ENCODE measurements at regions not wholly inside any gene's neighbourhood (a gene's known extent, or its start where the extent isn't known, plus 50 kb on each side); places are given as distances from the start of the nearest gene placed in this dataset.
"Not testable (repeated sequence)": the region's sequence is repeated elsewhere in the genome, so short reads cannot be mapped to it uniquely, and the experiment has no call there.

- Histone ChIP-seq H3K27me3 (ENCODE audit: control insufficient read depth in 2 of 2, insufficient read depth in 1 of 2, low read length in 1 of 2) (peaks cover 0 to 9% of the 10 kb centered on the region in 2 donors), H3K27ac (ENCODE audit: low read depth in 1 of 2, low read length in 1 of 2) (no peak overlapping the region), H3K9me3 (ENCODE audit: control insufficient read depth in 2 of 2, insufficient read depth in 1 of 2, low read length in 1 of 2) (no peaks in the 10 kb centered on the region), H3K4me3 (ENCODE audit: low read length in 2 of 2) (no peak overlapping the region), H3K36me3 (ENCODE audit: control insufficient read depth in 2 of 2, insufficient read depth in 2 of 2, low read length in 1 of 2) (no peaks in the 10 kb centered on the region), H3K4me1 (ENCODE audit: control insufficient read depth in 2 of 2, insufficient read depth in 2 of 2, low read length in 2 of 2) (no peaks in the 10 kb centered on the region)
- WGBS: 98% methylated on average over 3 of the region's 3 CpGs
- DNase-seq (ENCODE audit: low read depth in 6 of 9, low spot score in 9 of 9): no peak
Observed at GRCh38 chrX:9286234-9286633, 178.6 kb upstream of the TBL1X start.

- 24% methylated on average over 22 of the region's 22 CpGs for WGBS
Observed at GRCh38 chrX:9291629-9292028, 173.2 kb upstream of the TBL1X start.

GRCh38 chrX:9293051-9293496 is 171.8 kb upstream of the TBL1X start:
- Histone ChIP-seq H3K4me3 (ENCODE audit: low read length in 2 of 2) (no peak overlapping the region), H3K27ac (ENCODE audit: low read depth in 1 of 2, low read length in 1 of 2) (no peak overlapping the region), H3K4me1 (ENCODE audit: control insufficient read depth in 2 of 2, insufficient read depth in 2 of 2, low read length in 2 of 2) (peaks cover 0 to 2% of the 10 kb centered on the region in 2 donors), H3K36me3 (ENCODE audit: control insufficient read depth in 2 of 2, insufficient read depth in 2 of 2, low read length in 1 of 2) (no peaks in the 10 kb centered on the region), H3K27me3 (ENCODE audit: control insufficient read depth in 2 of 2, insufficient read depth in 1 of 2, low read length in 1 of 2) (peaks cover 0 to 42% of the 10 kb centered on the region in 2 donors), H3K9me3 (ENCODE audit: control insufficient read depth in 2 of 2, insufficient read depth in 1 of 2, low read length in 1 of 2) (no peaks in the 10 kb centered on the region)
- WGBS: 50% methylated on average over 18 of the region's 18 CpGs
- no peak for DNase-seq (ENCODE audit: low read depth in 6 of 9, low spot score in 9 of 9)

More at GRCh38 chrX:9291629-9292028, 173.2 kb upstream of the TBL1X start:
- H3K27ac ChIP-seq (ENCODE audit: low read depth in 1 of 2, low read length in 1 of 2): no peak overlapping the region
- no peaks in the 10 kb centered on the region for H3K9me3 ChIP-seq (ENCODE audit: control insufficient read depth in 2 of 2, insufficient read depth in 1 of 2, low read length in 1 of 2)
- H3K4me1 ChIP-seq (ENCODE audit: control insufficient read depth in 2 of 2, insufficient read depth in 2 of 2, low read length in 2 of 2): peaks cover 0 to 2% of the 10 kb centered on the region in 2 donors
- peak in 2 of 9 donors; percentile 1 to 8 for DNase-seq (ENCODE audit: low read depth in 6 of 9, low spot score in 9 of 9)
- H3K36me3 ChIP-seq (ENCODE audit: control insufficient read depth in 2 of 2, insufficient read depth in 2 of 2, low read length in 1 of 2): no peaks in the 10 kb centered on the region
- H3K27me3 ChIP-seq (ENCODE audit: control insufficient read depth in 2 of 2, insufficient read depth in 1 of 2, low read length in 1 of 2): peaks cover 0 to 42% of the 10 kb centered on the region in 2 donors
- no peak overlapping the region for H3K4me3 ChIP-seq (ENCODE audit: low read length in 2 of 2)

- Histone ChIP-seq H3K27ac (ENCODE audit: low read depth in 1 of 2, low read length in 1 of 2) (no peak overlapping the region), H3K9me3 (ENCODE audit: control insufficient read depth in 2 of 2, insufficient read depth in 1 of 2, low read length in 1 of 2) (no peaks in the 10 kb centered on the region), H3K4me3 (ENCODE audit: low read length in 2 of 2) (no peak overlapping the region), H3K4me1 (ENCODE audit: control insufficient read depth in 2 of 2, insufficient read depth in 2 of 2, low read length in 2 of 2) (peaks cover 0 to 2% of the 10 kb centered on the region in 2 donors), H3K36me3 (ENCODE audit: control insufficient read depth in 2 of 2, insufficient read depth in 2 of 2, low read length in 1 of 2) (no peaks in the 10 kb centered on the region), H3K27me3 (ENCODE audit: control insufficient read depth in 2 of 2, insufficient read depth in 1 of 2, low read length in 1 of 2) (peaks cover 0 to 42% of the 10 kb centered on the region in 2 donors)
- 59% methylated on average over 6 of the region's 6 CpGs for WGBS
- no peak for DNase-seq (ENCODE audit: low read depth in 6 of 9, low spot score in 9 of 9)
Observed at GRCh38 chrX:9293903-9294302, 171.0 kb upstream of the TBL1X start.

GRCh38 chrX:9295551-9295950 is 169.3 kb upstream of the TBL1X start:
- peaks cover 0 to 38% of the 10 kb centered on the region in 2 donors for H3K27me3 ChIP-seq (ENCODE audit: control insufficient read depth in 2 of 2, insufficient read depth in 1 of 2, low read length in 1 of 2)
- H3K36me3 ChIP-seq (ENCODE audit: control insufficient read depth in 2 of 2, insufficient read depth in 2 of 2, low read length in 1 of 2): no peaks in the 10 kb centered on the region
- peaks cover 0 to 2% of the 10 kb centered on the region in 2 donors for H3K4me1 ChIP-seq (ENCODE audit: control insufficient read depth in 2 of 2, insufficient read depth in 2 of 2, low read length in 2 of 2)
- DNase-seq (ENCODE audit: low read depth in 6 of 9, low spot score in 9 of 9): no peak
- no peak overlapping the region for H3K4me3 ChIP-seq (ENCODE audit: low read length in 2 of 2)
- 96% methylated on average over 5 of the region's 5 CpGs for WGBS
- no peaks in the 10 kb centered on the region for H3K9me3 ChIP-seq (ENCODE audit: control insufficient read depth in 2 of 2, insufficient read depth in 1 of 2, low read length in 1 of 2)
- no peak overlapping the region for H3K27ac ChIP-seq (ENCODE audit: low read depth in 1 of 2, low read length in 1 of 2)

- no peak overlapping the region for H3K4me3 ChIP-seq (ENCODE audit: low read length in 2 of 2)
- DNase-seq (ENCODE audit: low read depth in 6 of 9, low spot score in 9 of 9): no peak
- no peaks in the 10 kb centered on the region for H3K9me3 ChIP-seq (ENCODE audit: control insufficient read depth in 2 of 2, insufficient read depth in 1 of 2, low read length in 1 of 2)
- H3K27ac ChIP-seq (ENCODE audit: low read depth in 1 of 2, low read length in 1 of 2): no peak overlapping the region
- WGBS: 94% methylated on average over 1 of the region's 1 CpG
- no peaks in the 10 kb centered on the region for H3K36me3 ChIP-seq (ENCODE audit: control insufficient read depth in 2 of 2, insufficient read depth in 2 of 2, low read length in 1 of 2)
- H3K4me1 ChIP-seq (ENCODE audit: control insufficient read depth in 2 of 2, insufficient read depth in 2 of 2, low read length in 2 of 2): no peaks in the 10 kb centered on the region
- H3K27me3 ChIP-seq (ENCODE audit: control insufficient read depth in 2 of 2, insufficient read depth in 1 of 2, low read length in 1 of 2): peaks cover 0 to 14% of the 10 kb centered on the region in 2 donors
Observed at GRCh38 chrX:9298221-9298620, 166.6 kb upstream of the TBL1X start.

GRCh38 chrX:9299681-9300080 is 165.2 kb upstream of the TBL1X start:
- H3K36me3 ChIP-seq (ENCODE audit: control insufficient read depth in 2 of 2, insufficient read depth in 2 of 2, low read length in 1 of 2); H3K4me1 ChIP-seq (ENCODE audit: control insufficient read depth in 2 of 2, insufficient read depth in 2 of 2, low read length in 2 of 2); H3K27ac ChIP-seq (ENCODE audit: low read depth in 1 of 2, low read length in 1 of 2); H3K9me3 ChIP-seq (ENCODE audit: control insufficient read depth in 2 of 2, insufficient read depth in 1 of 2, low read length in 1 of 2); H3K4me3 ChIP-seq (ENCODE audit: low read length in 2 of 2); H3K27me3 ChIP-seq (ENCODE audit: control insufficient read depth in 2 of 2, insufficient read depth in 1 of 2, low read length in 1 of 2); DNase-seq (ENCODE audit: low read depth in 6 of 9, low spot score in 9 of 9): not testable (repeated sequence)
- WGBS: 89% methylated on average over 3 of the region's 3 CpGs

GRCh38 chrX:9301836-9302235 is 163.0 kb upstream of the TBL1X start:
- Histone ChIP-seq H3K4me3 (ENCODE audit: low read length in 2 of 2) (no peak overlapping the region), H3K27me3 (ENCODE audit: control insufficient read depth in 2 of 2, insufficient read depth in 1 of 2, low read length in 1 of 2) (no peaks in the 10 kb centered on the region), H3K27ac (ENCODE audit: low read depth in 1 of 2, low read length in 1 of 2) (no peak overlapping the region), H3K9me3 (ENCODE audit: control insufficient read depth in 2 of 2, insufficient read depth in 1 of 2, low read length in 1 of 2) (no peaks in the 10 kb centered on the region), H3K4me1 (ENCODE audit: control insufficient read depth in 2 of 2, insufficient read depth in 2 of 2, low read length in 2 of 2) (no peaks in the 10 kb centered on the region), H3K36me3 (ENCODE audit: control insufficient read depth in 2 of 2, insufficient read depth in 2 of 2, low read length in 1 of 2) (no peaks in the 10 kb centered on the region)
- DNase-seq (ENCODE audit: low read depth in 6 of 9, low spot score in 9 of 9): no peak
- WGBS: 94% methylated on average over 2 of the region's 2 CpGs

- 96% methylated on average over 4 of the region's 4 CpGs for WGBS
- Histone ChIP-seq H3K36me3 (ENCODE audit: control insufficient read depth in 2 of 2, insufficient read depth in 2 of 2, low read length in 1 of 2) (no peaks in the 10 kb centered on the region), H3K27me3 (ENCODE audit: control insufficient read depth in 2 of 2, insufficient read depth in 1 of 2, low read length in 1 of 2) (no peaks in the 10 kb centered on the region), H3K4me3 (ENCODE audit: low read length in 2 of 2) (no peak overlapping the region), H3K27ac (ENCODE audit: low read depth in 1 of 2, low read length in 1 of 2) (no peak overlapping the region), H3K4me1 (ENCODE audit: control insufficient read depth in 2 of 2, insufficient read depth in 2 of 2, low read length in 2 of 2) (no peaks in the 10 kb centered on the region), H3K9me3 (ENCODE audit: control insufficient read depth in 2 of 2, insufficient read depth in 1 of 2, low read length in 1 of 2) (no peaks in the 10 kb centered on the region)
- no peak for DNase-seq (ENCODE audit: low read depth in 6 of 9, low spot score in 9 of 9)
Observed at GRCh38 chrX:9302381-9302780, 162.5 kb upstream of the TBL1X start.

GRCh38 chrX:9308426-9308825 is 156.4 kb upstream of the TBL1X start:
- Histone ChIP-seq H3K4me1 (ENCODE audit: control insufficient read depth in 2 of 2, insufficient read depth in 2 of 2, low read length in 2 of 2) (no peaks in the 10 kb centered on the region), H3K9me3 (ENCODE audit: control insufficient read depth in 2 of 2, insufficient read depth in 1 of 2, low read length in 1 of 2) (no peaks in the 10 kb centered on the region), H3K27me3 (ENCODE audit: control insufficient read depth in 2 of 2, insufficient read depth in 1 of 2, low read length in 1 of 2) (no peaks in the 10 kb centered on the region), H3K4me3 (ENCODE audit: low read length in 2 of 2) (no peak overlapping the region), H3K36me3 (ENCODE audit: control insufficient read depth in 2 of 2, insufficient read depth in 2 of 2, low read length in 1 of 2) (no peaks in the 10 kb centered on the region), H3K27ac (ENCODE audit: low read depth in 1 of 2, low read length in 1 of 2) (no peak overlapping the region)
- whole genome bisulfite sequencing: 95% methylated on average over 4 of the region's 4 CpGs
- DNase-seq (ENCODE audit: low read depth in 6 of 9, low spot score in 9 of 9): no peak
